NCI-H82 treated with DMSO at 0.1 percent for 48 hours (cell line): ENCODE measurements at regions not wholly inside any gene's neighbourhood (a gene's known extent, or its start where the extent isn't known, plus 50 kb on each side); places are given as distances from the start of the nearest gene placed in this dataset.

ENCODE experiments used
- DNase-seq: peaks from one replicate; lab custom pipeline; 2025; ENCODE audit not compliant: unreplicated experiment; lab: John Stamatoyannopoulos, UW

GRCh38 chr5:175195698-175196656 lies 248.0 kb downstream of the DRD1 start:
- DNase-seq: no peak

DNA sequence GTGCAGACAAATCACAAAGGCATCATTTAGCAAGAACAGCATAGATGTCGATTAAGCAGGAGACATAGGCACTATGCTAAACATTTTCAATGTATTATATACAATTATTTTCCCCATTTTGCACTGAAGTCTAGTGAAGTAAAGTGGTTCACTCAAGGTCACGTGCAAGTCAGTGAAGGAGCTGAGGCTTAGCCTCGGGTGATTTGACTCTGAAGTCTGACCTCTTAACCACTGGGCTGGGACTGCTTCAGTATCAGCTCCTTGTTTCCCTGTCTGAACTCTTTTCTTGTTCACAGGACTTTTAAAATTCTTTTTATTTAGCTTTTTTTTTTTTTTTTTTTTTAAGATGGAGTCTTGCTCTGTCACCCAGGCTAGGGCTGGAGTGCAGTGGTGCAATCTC lies 262.7 kb downstream of the DRD1 start:
- DNase-seq: no peak

DNA sequence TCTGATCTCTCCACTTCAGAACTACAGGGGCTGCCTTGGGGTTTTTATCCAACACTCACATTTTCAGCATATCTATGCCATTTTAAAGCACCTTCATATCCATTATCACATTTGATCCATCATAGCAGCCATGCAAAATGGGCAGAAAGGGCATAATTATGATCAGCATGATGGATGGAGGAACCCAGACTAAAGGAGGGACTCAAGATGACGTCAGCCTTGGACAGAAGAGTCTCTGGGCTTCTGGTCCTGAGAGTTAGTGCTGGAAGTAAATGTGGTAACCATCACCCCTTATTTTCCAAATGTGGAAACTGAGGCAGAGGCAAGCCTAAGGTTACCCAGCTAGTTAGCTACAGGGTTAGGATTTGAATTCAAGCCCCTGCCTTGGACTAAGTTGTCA lies 273.1 kb downstream of the DRD1 start:
- DNase-seq: no peak

DNA sequence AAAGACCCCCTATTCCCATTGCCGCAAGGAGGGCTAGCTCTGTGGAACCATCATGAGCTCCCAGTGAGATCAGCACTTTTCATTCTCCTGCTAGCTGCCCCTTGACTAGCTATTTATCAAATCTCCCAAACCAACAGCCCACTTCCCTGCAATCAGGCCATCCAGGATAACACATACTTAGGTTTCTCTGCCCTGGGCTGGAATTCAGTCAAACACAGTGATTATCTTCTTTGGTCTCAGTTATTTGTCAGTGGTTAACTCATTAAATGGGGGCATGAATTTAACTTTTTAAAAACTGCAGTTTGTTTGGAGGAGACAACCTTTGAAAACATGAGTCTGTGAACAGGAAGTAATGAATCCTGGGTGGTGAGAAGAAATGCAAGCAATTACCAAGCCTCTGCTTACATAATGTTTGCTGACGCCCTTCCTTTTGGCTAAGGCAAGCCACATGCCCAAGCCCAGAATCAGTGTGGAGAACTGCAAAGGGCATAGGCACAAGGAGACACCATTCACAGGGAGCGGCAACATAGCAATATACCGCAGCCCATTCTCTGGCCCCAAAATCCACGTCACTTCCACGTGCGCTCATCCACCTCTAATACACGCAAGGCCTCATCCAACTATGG lies 275.0 kb downstream of the DRD1 start:
- no peak for DNase-seq

- no peak for DNase-seq
Measured at GRCh38 chr5:175166026-175166425, 278.0 kb downstream of the DRD1 start.

DNA sequence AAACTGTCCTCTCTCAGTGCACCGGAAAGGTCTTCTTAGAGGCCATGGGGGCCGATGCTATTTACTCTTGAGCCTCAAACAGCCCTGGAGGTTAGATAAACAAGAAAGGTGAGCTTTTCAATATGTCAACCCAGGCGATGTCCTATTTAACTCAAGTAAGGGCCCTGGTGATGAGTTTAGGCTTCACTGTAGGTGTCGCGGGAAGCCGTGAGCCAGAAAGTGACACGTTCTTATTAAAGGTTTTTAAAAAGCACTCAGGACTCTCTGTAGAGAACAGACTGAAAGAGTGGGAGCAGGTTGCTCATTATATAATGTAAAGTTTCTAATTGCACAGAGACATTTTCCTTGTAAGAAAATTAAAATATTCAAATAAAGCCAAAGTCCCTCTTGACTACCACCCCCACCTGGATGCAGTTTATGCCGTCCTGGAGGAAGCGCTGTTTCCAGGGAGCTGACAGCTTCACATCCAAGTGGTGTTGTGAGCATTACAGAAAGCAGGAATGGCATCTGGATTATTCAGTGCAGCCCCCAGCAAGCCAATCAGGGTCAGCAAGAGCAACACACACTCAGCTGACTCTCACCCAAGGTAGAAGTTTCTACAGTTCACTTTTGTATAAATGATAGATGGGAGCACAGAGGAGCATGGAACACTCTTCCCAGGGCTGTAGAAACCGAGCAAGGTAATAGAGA lies 280.3 kb downstream of the DRD1 start:
- DNase-seq: no peak

GRCh38 chr5:175162036-175162435 lies 281.9 kb downstream of the DRD1 start:
- DNase-seq: no peak

DNA sequence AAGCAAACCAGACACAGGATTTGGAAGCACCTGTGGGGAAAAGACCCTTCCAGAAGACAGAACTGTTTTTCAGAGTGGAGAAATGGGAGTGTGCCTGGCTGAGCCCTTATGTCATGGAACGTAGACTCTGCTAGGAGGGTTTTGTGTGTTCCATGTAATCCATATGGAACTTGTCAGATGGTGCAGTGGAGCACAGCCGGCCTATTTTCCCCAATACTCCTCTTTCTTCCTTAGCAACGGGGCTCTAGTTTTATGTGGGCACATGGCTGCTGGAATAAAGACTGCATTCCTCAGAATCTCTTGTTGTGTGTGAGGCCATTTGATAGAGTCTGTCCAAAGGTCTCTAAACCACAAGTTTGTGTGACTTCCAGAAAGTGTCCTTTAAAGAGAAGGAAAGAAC lies 284.0 kb downstream of the DRD1 start:
- no peak for DNase-seq

- DNase-seq: no peak
Measured at GRCh38 chr5:175148636-175149172, 295.3 kb downstream of the DRD1 start.

DNA sequence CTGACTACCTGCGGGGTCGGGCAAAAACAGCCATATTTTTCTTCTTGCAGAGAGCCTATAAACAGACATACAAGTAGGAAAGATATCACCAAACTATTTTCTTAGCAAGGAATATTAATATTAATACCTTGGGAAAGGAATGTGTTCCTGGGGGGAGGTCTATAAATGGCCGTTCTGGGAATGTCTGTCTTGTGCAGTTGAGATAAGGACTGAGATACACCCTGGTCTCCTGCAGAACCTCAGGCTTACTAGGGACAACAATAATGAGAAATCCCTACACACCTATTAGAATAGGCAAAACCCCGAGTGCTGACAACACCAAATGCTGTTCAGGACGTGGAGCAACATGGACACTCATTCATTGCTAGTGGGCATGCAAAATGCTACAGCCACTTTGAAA lies 297.2 kb downstream of the DRD1 start:
- no peak for DNase-seq

- no peak for DNase-seq
Measured at GRCh38 chr5:175141421-175141820, 302.6 kb downstream of the DRD1 start.

GRCh38 chr5:175133185-175133584 lies 310.8 kb downstream of the DRD1 start:
- peak; percentile 3 for DNase-seq

GRCh38 chr5:175131432-175131831 lies 312.6 kb downstream of the DRD1 start:
- no peak for DNase-seq

GRCh38 chr5:175129619-175130018 lies 314.4 kb downstream of the DRD1 start:
- DNase-seq: no peak

GRCh38 chr5:175129121-175129520 lies 314.9 kb downstream of the DRD1 start:
- DNase-seq: no peak

DNA sequence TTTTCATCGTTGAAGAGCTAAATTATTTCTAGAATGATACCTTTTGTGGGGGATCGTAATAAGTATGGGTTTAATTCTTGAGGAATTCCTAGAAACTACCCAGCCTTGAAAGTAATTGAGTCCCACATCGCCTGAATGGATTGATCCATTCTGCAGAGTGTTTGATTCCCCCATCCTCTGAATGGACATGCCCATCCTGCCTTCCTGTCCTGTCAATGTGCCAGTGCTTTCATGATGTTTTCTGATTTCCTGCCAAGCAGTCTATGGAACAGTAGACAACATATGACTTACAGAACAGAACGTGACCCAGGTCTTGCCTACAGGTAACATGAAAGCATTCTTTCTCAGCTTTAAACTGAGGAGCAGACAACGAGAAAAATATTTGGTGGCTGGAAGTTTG lies 319.2 kb downstream of the DRD1 start:
- DNase-seq: no peak

DNA sequence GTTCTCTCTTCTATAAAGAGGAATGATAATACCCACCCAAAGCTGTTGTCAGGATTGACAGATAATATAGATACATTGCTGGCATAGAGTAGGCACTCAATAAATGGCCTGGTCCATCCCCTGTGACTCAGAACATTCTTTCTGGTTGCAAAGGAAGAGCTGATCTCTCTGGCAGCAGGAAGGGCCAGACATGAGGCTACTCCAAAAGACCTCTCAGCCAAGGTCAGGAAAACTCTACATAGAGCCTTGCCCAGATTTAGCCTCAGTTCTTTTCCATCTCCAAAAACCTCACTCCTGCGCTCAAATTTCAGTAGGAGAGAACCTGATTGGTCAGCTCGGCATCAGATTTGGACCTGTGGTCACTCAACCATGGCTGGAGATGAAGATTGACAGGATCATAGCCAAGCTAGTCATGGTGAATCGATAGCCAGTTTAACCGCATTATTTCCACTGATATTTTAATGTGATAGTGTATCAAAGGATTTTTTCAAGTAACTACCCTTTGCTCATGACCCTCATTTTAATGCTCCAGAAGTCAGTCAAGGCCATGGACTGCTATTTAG lies 319.6 kb downstream of the DRD1 start:
- no peak for DNase-seq

DNA sequence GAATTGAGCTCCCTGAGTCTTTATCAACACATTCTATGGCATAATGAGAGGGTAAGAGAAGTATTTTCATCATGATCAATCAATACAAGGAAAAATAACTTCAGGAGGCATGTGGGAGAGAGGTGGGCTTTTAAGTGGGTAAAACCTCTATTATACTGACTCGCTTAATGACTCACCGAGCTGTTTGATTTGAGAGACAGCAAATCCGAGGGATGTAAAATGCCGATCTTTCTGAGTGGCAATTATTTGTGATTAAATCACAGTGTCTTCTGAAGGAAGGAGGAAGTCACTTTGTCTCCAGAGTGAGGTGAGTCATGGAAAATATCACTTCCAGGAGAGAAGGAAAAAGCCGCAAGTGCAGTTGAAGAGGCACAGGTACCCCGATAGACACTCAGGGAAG lies 320.4 kb downstream of the DRD1 start:
- DNase-seq: no peak

GRCh38 chr5:175121457-175121856 lies 322.5 kb downstream of the DRD1 start:
- DNase-seq: no peak

GRCh38 chr5:175120412-175120811 lies 323.6 kb downstream of the DRD1 start:
- no peak for DNase-seq

- DNase-seq: no peak
Measured at GRCh38 chr5:175118700-175119309, 325.2 kb downstream of the DRD1 start.
